ENCODE measurements at regions not wholly inside any gene's neighbourhood (a gene's known extent, or its start where the extent isn't known, plus 50 kb on each side); places are given as distances from the start of the nearest gene placed in this dataset.

DNA sequence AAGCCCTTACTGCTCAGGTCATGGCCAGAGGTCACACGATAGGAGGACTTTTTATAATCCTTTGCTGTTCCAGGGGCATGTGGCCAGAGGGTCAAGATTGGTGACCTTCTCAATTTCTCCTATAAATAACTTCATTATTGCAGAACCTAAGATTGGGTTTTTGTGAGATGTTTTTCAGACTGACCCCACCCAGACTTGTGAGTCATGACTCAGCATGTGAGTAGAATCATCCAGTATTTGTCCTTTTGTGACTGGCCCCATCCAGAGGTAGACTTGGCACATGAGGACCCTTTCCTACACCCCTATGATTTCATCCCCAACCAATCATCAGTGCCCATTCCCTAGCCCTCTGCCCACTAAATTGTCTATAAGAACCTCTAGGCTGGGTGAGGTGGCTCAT lies 84.5 kb upstream of the ABCC4 start:
- TF ChIP-seq EZH2 (IDR thresholded peaks at IDR 0.05) (no peak), POLR2AphosphoS5 (IDR thresholded peaks at IDR 0.05; ENCODE audit: borderline replicate concordance, low read depth, low read length) (no peak), FOXP2 (optimal IDR thresholded peaks at IDR 0.05; ENCODE audit: control extremely low read depth, extremely low read length, insufficient read depth) (no peak)

Measured in SK-N-MC (cell line).